Keratinocyte (primary cell): ENCODE measurements at regions not wholly inside any gene's neighbourhood (a gene's known extent, or its start where the extent isn't known, plus 50 kb on each side); places are given as distances from the start of the nearest gene placed in this dataset.

ENCODE experiments used
- DNase-seq: peaks from one replicate; pipeline ENCODE4 v3.0.0-alpha.2; 2011; ENCODE audit warnings: low read depth, missing footprints, low spot score
- FAIRE-seq: peaks from 2 replicates; lab custom pipeline; 2011; peaks lifted over from hg19 to GRCh38; lab: Jason Lieb, UNC
- H2AFZ ChIP-seq: 2 replicates; pipeline ENCODE4 v1.6.0; 2012; ENCODE audit warnings: low read length, control low read depth, inconsistent platforms; ENCODE audit not compliant: control insufficient read depth
- H3K27ac ChIP-seq: 2 replicates; pipeline ENCODE4 v1.5.1; 2011; ENCODE audit warnings: low read length; ENCODE audit not compliant: control insufficient read depth, insufficient read depth
- H3K27me3 ChIP-seq: 3 replicates; pipeline ENCODE4 v1.6.0; 2011; ENCODE audit warnings: low read length; ENCODE audit not compliant: control insufficient read depth, insufficient read depth; ENCODE audit errors: extremely low read depth
- H3K36me3 ChIP-seq, 2 experiments: 2 replicates in 1 of 2; 3 replicates in 1 of 2; pipeline ENCODE4 v1.5.1; 2011; ENCODE audit warnings: low read length in 2 of 2, mild to moderate bottlenecking in 1 of 2; ENCODE audit not compliant: control insufficient read depth in 2 of 2, insufficient read depth in 2 of 2; ENCODE audit errors: extremely low read depth in 1 of 2
- H3K4me1 ChIP-seq: 3 replicates; pipeline ENCODE4 v1.5.1; 2011; ENCODE audit warnings: low read length; ENCODE audit not compliant: control insufficient read depth, insufficient read depth; ENCODE audit errors: extremely low read depth
- H3K4me2 ChIP-seq: 3 replicates; pipeline ENCODE4 v1.6.0; 2011; ENCODE audit warnings: low read depth, low read length; ENCODE audit not compliant: control insufficient read depth, insufficient read depth; ENCODE audit errors: extremely low read depth
- H3K4me3 ChIP-seq, 3 experiments: fragments of 200-600 bp in 1 of 3; sonication (generic) in 1 of 3; 2 replicates in 2 of 3; 3 replicates in 1 of 3; pipeline ENCODE4 v1.5.1; 2011 to 2016; ENCODE audit warnings: low read length in 3 of 3, mild to moderate bottlenecking in 3 of 3, control low read depth in 2 of 3, inconsistent platforms in 1 of 3, low read depth in 1 of 3, mixed read lengths in 1 of 3, mixed run types in 1 of 3, moderate library complexity in 1 of 3; ENCODE audit not compliant: control insufficient read depth in 2 of 3, insufficient read depth in 2 of 3; ENCODE audit errors: extremely low read depth in 1 of 3
- H3K79me2 ChIP-seq: 2 replicates; pipeline ENCODE4 v1.6.0; 2012; ENCODE audit warnings: low read length; ENCODE audit not compliant: control insufficient read depth, insufficient read depth
- H3K9ac ChIP-seq: 3 replicates; pipeline ENCODE4 v1.6.0; 2011; ENCODE audit warnings: low read length; ENCODE audit not compliant: control insufficient read depth, insufficient read depth; ENCODE audit errors: extremely low read depth
- H3K9me1 ChIP-seq: 3 replicates; pipeline ENCODE4 v1.6.0; 2011; ENCODE audit warnings: low read length; ENCODE audit not compliant: control insufficient read depth, insufficient read depth; ENCODE audit errors: extremely low read depth
- H3K9me3 ChIP-seq: 2 replicates; pipeline ENCODE4 v1.5.1; 2012; ENCODE audit warnings: low read depth, low read length; ENCODE audit not compliant: control insufficient read depth
- H4K20me1 ChIP-seq: 3 replicates; pipeline ENCODE4 v1.6.0; 2011; ENCODE audit warnings: low read length; ENCODE audit not compliant: control insufficient read depth, insufficient read depth; ENCODE audit errors: extremely low read depth
- CTCF ChIP-seq, 3 experiments: IDR thresholded peaks in 1 of 3; conservative IDR thresholded peaks in 1 of 3; optimal IDR thresholded peaks in 1 of 3; 2 replicates in 2 of 3; 3 replicates in 1 of 3; pipeline versions ENCODE3 to v1.5.1; 2011; ENCODE audit warnings: low read length in 3 of 3, mild to moderate bottlenecking in 3 of 3, moderate library complexity in 2 of 3, control low read depth in 1 of 3, inconsistent platforms in 1 of 3; ENCODE audit not compliant: insufficient read depth in 2 of 3; ENCODE audit errors: extremely low read depth in 1 of 3
- EZH2 ChIP-seq: IDR thresholded peaks from one replicate; pipeline ENCODE4 v1.6.1; 2012; ENCODE audit warnings: inconsistent platforms, mild to moderate bottlenecking, low read length, moderate library complexity
- dilution Hi-C: fragments of 300-500 bp; cut with MboI; formaldehyde crosslinking; loops from one replicate; pipeline ENCODE4 v1.7.0; 2020; ENCODE audit warnings: low sequenced_read_pairs; ENCODE audit not compliant: extremely low pct_ligation_motif_present

- Histone ChIP-seq H3K9me3 (no peaks in the 10 kb centered on the region), H3K9me1 (no peaks in the 10 kb centered on the region), H3K36me3 (no peaks in the 10 kb centered on the region), H2AFZ (no peak overlapping the region), H3K79me2 (no peaks in the 10 kb centered on the region), H4K20me1 (no peaks in the 10 kb centered on the region), H3K27me3 (peaks cover 26% of the 10 kb centered on the region), H3K4me1 (peaks cover 12% of the 10 kb centered on the region), H3K9ac (no peak overlapping the region), H3K4me3 (no peak overlapping the region), H3K27ac (no peak overlapping the region), H3K4me2 (no peak overlapping the region)
- no peak for FAIRE-seq
- DNase-seq = no peak
- TF ChIP-seq EZH2 (no peak), CTCF (optimal IDR thresholded peaks at IDR 0.05 in 1 of 3, IDR thresholded peaks at IDR 0.05 in 1 of 3, conservative IDR thresholded peaks at IDR 0.05 in 1 of 3; ENCODE audit: extremely low read depth in 1 of 3, insufficient read depth in 2 of 3, low read length in 3 of 3) (no peak)
- dilution Hi-C loops = no loop called here
These were observed 182.4 kb downstream of the TRIM27 start for GRCh38 chr6:28741363-28741762.

- peak overlapping the region; percentile 88 for H3K4me2 ChIP-seq
- H3K4me1 ChIP-seq = peaks cover 16% of the 10 kb centered on the region
- H3K36me3 ChIP-seq = no peaks in the 10 kb centered on the region
- no peaks in the 10 kb centered on the region for H3K79me2 ChIP-seq
- no peaks in the 10 kb centered on the region for H3K9me3 ChIP-seq
- DNase-seq = peak; percentile 84
- dilution Hi-C loops = no loop called here
- peak overlapping the region; percentile 53 for H2AFZ ChIP-seq
- no peaks in the 10 kb centered on the region for H3K9me1 ChIP-seq
- H4K20me1 ChIP-seq = no peaks in the 10 kb centered on the region
- FAIRE-seq = peak; percentile 23
- no peak for TF ChIP-seq EZH2
- no peak for TF ChIP-seq CTCF (optimal IDR thresholded peaks at IDR 0.05 in 1 of 3, IDR thresholded peaks at IDR 0.05 in 1 of 3, conservative IDR thresholded peaks at IDR 0.05 in 1 of 3; ENCODE audit: extremely low read depth in 1 of 3, insufficient read depth in 2 of 3, low read length in 3 of 3)
- H3K4me3 ChIP-seq = peak overlapping the region; percentile 23 to 68 (median 65)
- H3K9ac ChIP-seq = peak overlapping the region; percentile 7
- H3K27ac ChIP-seq = no peak overlapping the region
- peaks cover 23% of the 10 kb centered on the region for H3K27me3 ChIP-seq
These were observed 181.0 kb downstream of the TRIM27 start for GRCh38 chr6:28742668-28743270.
